ENCODE measurements at regions not wholly inside any gene's neighbourhood (a gene's known extent, or its start where the extent isn't known, plus 50 kb on each side); places are given as distances from the start of the nearest gene placed in this dataset.

GRCh38 chr16:64754279-64754678 is 367.6 kb downstream of the CDH11 start:
- Mint-ChIP-seq H3K27ac (peak overlapping the region in 1 of 3 experiments; percentile 24), H3K27me3 (ENCODE audit: low read depth) (no peaks in the 10 kb centered on the region), H3K4me1 (peaks cover 23% of the 10 kb centered on the region), H3K9me3 (no peaks in the 10 kb centered on the region), H3K36me3 (ENCODE audit: low read depth) (no peaks in the 10 kb centered on the region), H3K4me3 (no peak overlapping the region)
- TF ChIP-seq, protein P1, sequence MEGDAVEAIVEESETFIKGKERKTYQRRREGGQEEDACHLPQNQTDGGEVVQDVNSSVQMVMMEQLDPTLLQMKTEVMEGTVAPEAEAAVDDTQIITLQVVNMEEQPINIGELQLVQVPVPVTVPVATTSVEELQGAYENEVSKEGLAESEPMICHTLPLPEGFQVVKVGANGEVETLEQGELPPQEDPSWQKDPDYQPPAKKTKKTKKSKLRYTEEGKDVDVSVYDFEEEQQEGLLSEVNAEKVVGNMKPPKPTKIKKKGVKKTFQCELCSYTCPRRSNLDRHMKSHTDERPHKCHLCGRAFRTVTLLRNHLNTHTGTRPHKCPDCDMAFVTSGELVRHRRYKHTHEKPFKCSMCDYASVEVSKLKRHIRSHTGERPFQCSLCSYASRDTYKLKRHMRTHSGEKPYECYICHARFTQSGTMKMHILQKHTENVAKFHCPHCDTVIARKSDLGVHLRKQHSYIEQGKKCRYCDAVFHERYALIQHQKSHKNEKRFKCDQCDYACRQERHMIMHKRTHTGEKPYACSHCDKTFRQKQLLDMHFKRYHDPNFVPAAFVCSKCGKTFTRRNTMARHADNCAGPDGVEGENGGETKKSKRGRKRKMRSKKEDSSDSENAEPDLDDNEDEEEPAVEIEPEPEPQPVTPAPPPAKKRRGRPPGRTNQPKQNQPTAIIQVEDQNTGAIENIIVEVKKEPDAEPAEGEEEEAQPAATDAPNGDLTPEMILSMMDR (IDR thresholded peaks at IDR 0.05; ENCODE audit: unreplicated experiment in 3 of 3) = no peak

DNA sequence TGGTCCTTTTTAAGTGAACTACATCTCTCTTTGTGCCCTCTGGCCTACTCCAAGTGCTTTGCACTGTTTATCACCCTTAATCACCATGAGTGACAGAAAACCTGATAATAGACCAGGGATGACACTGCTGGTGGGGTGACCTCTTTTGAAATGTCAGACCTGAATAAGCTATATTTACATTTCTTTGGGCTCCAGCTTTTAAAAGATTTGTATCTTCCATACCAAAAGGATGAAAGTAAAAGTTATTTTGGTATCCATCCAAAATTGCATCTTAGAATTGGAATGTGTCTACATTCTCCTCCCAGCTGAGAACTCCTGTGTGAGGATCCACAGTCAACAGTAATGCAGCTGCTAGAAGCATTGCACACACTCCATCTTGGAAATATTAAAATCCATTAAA is 370.0 kb downstream of the CDH11 start:
- H3K4me3 Mint-ChIP-seq = no peak overlapping the region
- H3K27me3 Mint-ChIP-seq (ENCODE audit: low read depth) = no peaks in the 10 kb centered on the region
- peak overlapping the region in 2 of 3 experiments; percentile 3 to 47 for H3K27ac Mint-ChIP-seq

GRCh38 chr16:64749346-64749745 is 372.5 kb downstream of the CDH11 start:
- no peaks in the 10 kb centered on the region for H3K27me3 Mint-ChIP-seq (ENCODE audit: low read depth)
- no peaks in the 10 kb centered on the region for H3K36me3 Mint-ChIP-seq (ENCODE audit: low read depth)
- no peaks in the 10 kb centered on the region for H3K9me3 Mint-ChIP-seq
- H3K4me1 Mint-ChIP-seq = peaks cover 61% of the 10 kb centered on the region
- TF ChIP-seq, protein P1 (IDR thresholded peaks at IDR 0.05; ENCODE audit: unreplicated experiment in 3 of 3) = no peak
- no peak overlapping the region for H3K4me3 Mint-ChIP-seq
- peak overlapping the region in 2 of 3 experiments; percentile 70 to 76 for H3K27ac Mint-ChIP-seq

More for the DNA sequence above, 370.0 kb downstream of the CDH11 start:
- Mint-ChIP-seq H3K9me3 (no peaks in the 10 kb centered on the region), H3K4me1 (peaks cover 37% of the 10 kb centered on the region), H3K36me3 (ENCODE audit: low read depth) (no peaks in the 10 kb centered on the region)
- TF ChIP-seq, protein P1 (IDR thresholded peaks at IDR 0.05; ENCODE audit: unreplicated experiment in 3 of 3) = no peak

GRCh38 chr16:64745258-64745930 is 376.5 kb downstream of the CDH11 start:
- Mint-ChIP-seq H3K36me3 (ENCODE audit: low read depth) (no peaks in the 10 kb centered on the region), H3K9me3 (no peaks in the 10 kb centered on the region), H3K27me3 (ENCODE audit: low read depth) (no peaks in the 10 kb centered on the region), H3K4me3 (no peak overlapping the region), H3K27ac (peak overlapping the region; percentile 77 to 84 (median 82)), H3K4me1 (peaks cover 51% of the 10 kb centered on the region)
- TF ChIP-seq, protein P1 (IDR thresholded peaks at IDR 0.05; ENCODE audit: unreplicated experiment in 3 of 3) = no peak

- Mint-ChIP-seq H3K9me3 (peaks cover 7% of the 10 kb centered on the region), H3K36me3 (ENCODE audit: low read depth) (no peaks in the 10 kb centered on the region), H3K4me1 (peaks cover 36% of the 10 kb centered on the region), H3K27ac (no peak overlapping the region), H3K27me3 (ENCODE audit: low read depth) (no peaks in the 10 kb centered on the region), H3K4me3 (no peak overlapping the region)
- TF ChIP-seq, protein P1 (IDR thresholded peaks at IDR 0.05; ENCODE audit: unreplicated experiment in 3 of 3) = no peak
Measured at GRCh38 chr16:64742455-64743223, 379.2 kb downstream of the CDH11 start.

Data from nephron (organoid).